Dermis blood vessel endothelial cell (primary cell): ENCODE measurements at regions not wholly inside any gene's neighbourhood (a gene's known extent, or its start where the extent isn't known, plus 50 kb on each side); places are given as distances from the start of the nearest gene placed in this dataset.

Experiments used
- DNase-seq: peaks from one replicate; pipeline ENCODE4 v3.0.0; 2010

DNA sequence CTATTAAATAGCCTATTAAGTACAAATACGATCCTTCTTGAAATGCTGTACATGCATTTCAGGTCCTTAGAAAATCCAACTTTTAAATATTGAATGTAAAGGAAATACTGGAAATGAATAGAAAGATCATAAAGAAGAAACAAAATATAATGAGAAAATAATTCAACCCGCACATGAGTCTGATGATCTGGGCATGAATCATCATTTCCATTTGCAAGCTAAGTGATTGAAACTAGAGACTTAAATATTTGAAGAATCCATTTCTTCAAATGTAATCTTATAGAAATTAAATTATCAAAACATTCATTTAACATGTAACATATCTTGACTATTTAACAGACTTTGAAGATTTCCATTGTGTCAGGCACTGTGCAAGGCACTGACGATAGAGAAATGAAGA is 977.0 kb downstream of the TFAP2A start:
- peak; percentile 42 for DNase-seq

GRCh38 chr6:9435281-9435680 is 979.6 kb downstream of the TFAP2A start:
- no peak for DNase-seq

- DNase-seq, result no peak
Observed at GRCh38 chr6:9431945-9432344, 982.9 kb downstream of the TFAP2A start.

- no peak for DNase-seq
Observed at GRCh38 chr6:9428421-9429172, 986.3 kb downstream of the TFAP2A start.

- no peak for DNase-seq
Observed at GRCh38 chr6:9422138-9422537, 986.8 kb upstream of the SLC35B3 start.

DNA sequence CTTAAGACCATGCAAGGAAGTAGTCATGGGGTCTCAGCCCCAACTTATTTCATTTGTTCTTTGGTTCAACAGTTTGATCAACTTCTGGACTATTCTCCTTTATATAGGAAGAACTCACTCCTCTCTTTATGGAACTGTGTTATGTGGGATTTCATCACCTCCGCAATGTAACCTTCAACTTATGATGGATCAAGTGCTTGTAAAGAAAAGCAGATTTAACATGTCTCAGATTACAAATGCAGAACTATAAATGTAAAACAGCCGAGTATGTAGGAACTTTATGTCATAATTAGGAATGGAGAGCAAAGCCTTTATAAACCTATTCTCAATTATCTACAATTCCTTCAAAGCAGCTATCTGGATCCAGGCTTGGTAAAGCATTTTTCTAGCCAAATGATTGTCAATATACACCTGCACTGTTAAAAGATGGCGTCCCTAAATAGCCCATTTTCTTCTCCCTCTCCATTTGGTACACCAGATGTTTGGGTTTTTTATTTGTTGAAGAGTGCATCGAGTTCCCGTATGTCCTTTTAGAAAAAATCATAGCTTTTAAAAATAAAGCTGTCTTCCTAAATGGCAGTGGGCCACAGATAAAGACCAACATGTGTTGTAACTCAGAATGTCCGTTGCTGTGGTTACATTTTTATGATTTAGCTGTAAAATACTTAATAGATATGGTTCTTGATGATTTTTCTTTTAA is 985.1 kb upstream of the SLC35B3 start:
- no peak for DNase-seq

DNA sequence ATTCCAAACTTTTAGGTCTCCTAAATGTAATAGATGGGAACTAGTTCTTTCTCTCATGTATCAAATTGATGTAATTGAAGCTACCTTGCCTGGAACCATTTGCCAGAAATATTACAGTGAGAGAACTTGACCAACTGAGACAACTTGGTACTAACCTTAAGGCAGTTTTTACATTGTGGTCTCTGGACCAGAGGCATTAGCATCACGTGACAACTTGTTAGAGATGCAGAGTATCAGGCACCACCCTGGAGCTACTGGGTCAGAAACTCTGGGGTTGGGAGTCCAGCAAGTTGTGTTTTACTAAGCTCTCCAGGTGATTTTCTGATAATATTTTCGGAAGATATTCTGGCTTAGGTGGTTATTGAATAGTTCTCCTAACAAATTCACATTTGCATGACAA is 982.1 kb upstream of the SLC35B3 start:
- no peak for DNase-seq

DNA sequence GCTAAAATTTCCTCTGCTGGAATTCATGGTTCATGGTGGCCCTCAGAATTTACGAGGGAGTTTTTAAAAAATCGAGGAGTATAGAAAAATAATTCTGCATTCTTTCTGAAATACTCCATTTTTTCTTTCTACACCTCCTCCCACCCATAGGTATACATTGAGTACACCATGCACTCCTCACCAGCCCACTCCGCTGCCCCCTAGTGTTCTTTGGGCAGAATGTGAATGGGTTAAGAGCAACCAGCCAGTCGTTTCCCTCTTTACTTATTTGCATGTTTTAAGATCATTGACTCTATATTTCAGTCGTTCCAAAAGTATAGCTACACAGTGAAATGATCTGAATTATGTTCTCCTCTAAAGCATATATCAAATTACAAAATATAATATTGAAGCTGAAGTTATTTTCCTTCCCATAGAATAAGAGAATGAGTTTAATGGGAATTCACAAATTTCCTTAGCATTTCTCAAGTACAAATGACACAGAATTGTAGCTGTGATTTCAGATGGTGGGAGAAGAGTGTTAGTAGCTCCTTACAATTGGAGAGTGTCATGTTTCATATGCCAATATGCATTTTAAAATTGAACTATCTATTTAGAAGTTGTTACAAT is 977.7 kb upstream of the SLC35B3 start:
- peak; percentile 53 for DNase-seq

DNA sequence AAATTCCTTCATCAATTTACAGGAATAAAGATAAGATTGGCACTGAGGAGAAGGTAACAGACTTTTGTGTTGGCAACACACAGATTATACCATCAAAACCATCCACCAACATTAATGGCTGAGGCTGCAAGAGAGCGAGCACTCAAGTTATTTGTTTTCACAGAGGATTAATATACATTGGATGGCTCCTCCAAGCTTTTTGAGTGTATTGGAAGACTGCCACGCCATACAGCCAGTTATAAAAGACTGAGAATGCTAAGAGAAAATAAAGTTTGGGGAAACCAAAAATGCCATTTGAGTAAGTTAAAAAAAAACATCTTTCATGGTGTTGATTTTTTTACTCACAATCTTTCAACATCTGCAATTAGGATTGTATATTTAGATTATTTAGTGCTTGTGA is 973.8 kb upstream of the SLC35B3 start:
- DNase-seq, result no peak

DNA sequence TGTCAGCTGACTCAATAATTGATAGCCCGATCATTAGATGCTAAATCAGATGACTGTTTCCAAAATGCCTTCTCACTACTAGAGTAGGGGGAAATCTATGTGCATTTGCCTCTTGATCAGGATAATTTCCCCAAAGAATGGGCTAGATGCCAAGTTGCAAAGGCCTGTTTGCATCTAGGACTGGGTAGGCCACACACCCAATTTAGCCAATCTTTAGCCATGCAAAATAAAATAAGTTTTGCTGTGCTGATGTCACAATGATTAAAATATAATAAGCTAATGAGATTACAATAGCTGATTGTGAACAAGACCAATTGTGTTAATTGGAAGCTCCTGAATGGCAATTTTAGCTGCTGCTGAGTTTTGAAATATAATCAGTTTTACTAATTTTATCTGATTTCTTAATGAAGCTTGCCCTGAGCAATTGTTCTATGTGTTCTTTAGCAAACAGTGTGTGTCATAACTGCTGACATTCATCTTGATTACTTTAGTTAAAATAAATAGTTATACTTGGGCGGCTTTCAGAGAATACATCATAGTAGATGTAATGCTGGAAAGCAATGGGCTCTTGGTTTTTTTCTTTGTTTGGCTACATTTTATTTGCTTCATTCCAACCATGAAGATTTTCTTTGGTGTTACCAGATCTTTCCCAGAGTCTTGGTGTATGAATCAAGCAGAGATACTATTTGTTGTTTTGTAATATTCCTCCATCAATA is 973.2 kb upstream of the SLC35B3 start:
- DNase-seq, result no peak

GRCh38 chr6:9405825-9406224 is 970.5 kb upstream of the SLC35B3 start:
- peak; percentile 83 for DNase-seq

- peak; percentile 61 for DNase-seq
Observed at GRCh38 chr6:9405369-9405768, 970.0 kb upstream of the SLC35B3 start.

DNA sequence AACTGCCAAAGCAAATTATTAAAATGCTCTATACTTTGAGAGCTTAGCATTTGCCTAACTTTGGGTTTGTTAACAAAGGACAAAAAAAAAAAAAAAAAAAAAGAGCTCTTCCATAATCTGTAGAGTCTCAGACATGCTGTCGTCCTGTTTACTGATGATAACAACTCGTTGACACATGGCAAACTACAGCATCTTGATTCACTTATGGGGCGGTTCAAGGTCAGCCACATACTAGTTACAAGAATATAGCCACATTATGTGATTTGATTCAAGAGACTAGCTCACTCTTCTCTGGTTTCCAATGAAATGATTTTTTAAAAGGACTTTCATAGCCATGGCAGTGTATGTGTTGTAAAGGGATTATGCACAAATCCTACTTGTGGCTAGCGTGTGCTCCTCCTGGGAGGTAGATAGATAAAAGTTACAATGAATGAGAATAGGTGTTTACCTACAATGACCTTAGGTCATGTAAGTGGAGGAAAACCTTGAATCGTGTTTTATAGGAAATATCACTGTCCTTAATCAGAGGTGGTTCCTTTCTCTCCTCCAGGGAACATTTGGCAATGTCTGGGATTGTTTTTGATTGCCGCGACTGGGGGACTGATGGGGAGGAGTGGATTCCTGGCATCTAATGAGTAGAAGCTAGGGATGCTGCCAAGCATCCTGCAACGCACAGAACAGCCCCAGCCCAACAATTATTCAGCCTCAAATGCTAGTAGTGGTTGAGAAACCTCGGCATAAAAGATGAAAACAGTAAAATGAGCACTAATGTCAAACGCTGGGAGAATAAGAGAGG is 969.2 kb upstream of the SLC35B3 start:
- no peak for DNase-seq

GRCh38 chr6:9403736-9404135 is 968.4 kb upstream of the SLC35B3 start:
- DNase-seq, result no peak

GRCh38 chr6:9401960-9402359 is 966.6 kb upstream of the SLC35B3 start:
- DNase-seq, result no peak

DNA sequence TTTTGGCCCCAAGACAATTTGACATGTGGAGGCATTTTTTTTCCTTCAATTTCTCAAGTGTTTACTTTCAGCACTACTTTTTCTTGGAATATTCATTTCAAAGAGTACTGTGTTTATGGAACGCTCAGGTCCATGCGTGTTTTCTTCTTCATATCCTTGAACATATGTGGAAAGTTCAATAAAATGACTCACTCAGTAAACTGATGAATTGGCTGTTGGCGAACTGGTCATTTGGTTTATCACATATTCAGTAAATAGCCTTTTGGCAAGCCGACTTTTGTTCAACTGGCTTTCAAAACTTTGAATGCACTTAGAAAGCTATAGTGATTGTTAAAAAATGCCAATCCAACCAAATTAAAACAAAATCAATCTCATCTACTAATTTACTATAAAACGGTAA is 964.6 kb upstream of the SLC35B3 start:
- DNase-seq, result no peak

- peak; percentile 26 for DNase-seq
Observed at GRCh38 chr6:9398767-9399373, 963.5 kb upstream of the SLC35B3 start.

- peak; percentile 45 for DNase-seq
Observed at GRCh38 chr6:9398071-9398766, 962.9 kb upstream of the SLC35B3 start.

DNA sequence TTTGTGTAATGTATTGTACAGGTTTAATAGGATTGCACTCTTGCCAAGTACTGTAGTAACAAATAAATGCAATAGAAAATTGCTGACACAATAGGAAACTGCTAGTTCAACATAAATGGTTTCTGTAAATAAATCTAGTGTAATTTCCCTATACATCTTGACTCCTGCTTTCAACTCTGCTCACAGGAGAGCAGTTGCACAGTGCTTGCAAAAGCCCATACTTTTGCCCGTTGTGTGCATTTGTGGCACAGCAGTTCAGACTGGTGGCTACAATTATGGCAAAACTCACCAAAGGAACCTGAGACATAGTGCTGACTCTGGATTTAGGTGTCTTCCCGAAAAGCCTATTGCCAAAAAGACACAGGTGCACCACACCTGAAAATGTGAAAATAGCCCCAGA is 953.3 kb upstream of the SLC35B3 start:
- no peak for DNase-seq

GRCh38 chr6:9380568-9380967 is 945.2 kb upstream of the SLC35B3 start:
- DNase-seq, result no peak

GRCh38 chr6:9373308-9373707 is 938.0 kb upstream of the SLC35B3 start:
- no peak for DNase-seq
